K562 (cell line): ENCODE measurements at regions not wholly inside any gene's neighbourhood (a gene's known extent, or its start where the extent isn't known, plus 50 kb on each side); places are given as distances from the start of the nearest gene placed in this dataset.
A peak's percentile ranks its signal among the peaks of the same experiment; 100 is the strongest.

Source experiments
- ATAC-seq: fragments of 200-7000 bp; cut with Tn5 transposase; 3 replicates; pipeline ENCODE4 v1.9.1; 2020; ENCODE audit warnings: moderate library complexity
- BruUV-seq: library from RNA; stranded (reverse); fragments of 400-500 nt; replicated peaks from 2 replicates; lab custom pipeline; 2021; lab: Mats Ljungman, UMichigan
- CTCF ChIA-PET: fragments of 300-600 bp; formaldehyde crosslinking; extraction: SDS; loops from one replicate; lab custom pipeline; 2021; ENCODE audit warnings: low intra/inter-chr PET ratio; lab: Yijun Ruan, JAX
- POLR2A ChIA-PET: fragments of 300-600, 350-650 bp; sonication (Branson Sonifier 250); formaldehyde crosslinking; extraction: SDS; loops from one replicate; lab custom pipeline; 2021; ENCODE audit warnings: antibody characterized with exemption, inconsistent platforms; lab: Yijun Ruan, JAX
- DNase-seq, 4 experiments: peaks; one replicate each; pipeline versions ENCODE4 v3.0.0 to v3.0.0-alpha.2; 2011 to 2018; ENCODE audit warnings: low spot score in 3 of 4, mixed read lengths in 3 of 4; ENCODE audit errors: extremely low read depth in 1 of 4
- FAIRE-seq: peaks from 2 replicates; lab custom pipeline; 2011; peaks lifted over from hg19 to GRCh38; lab: Jason Lieb, UNC
- H2AFZ ChIP-seq: 2 replicates; pipeline ENCODE4 v1.6.0; 2011; ENCODE audit warnings: low read depth, low read length, control low read depth, inconsistent platforms
- H3K27ac ChIP-seq: fragments of 200-600 bp; 3 replicates; pipeline ENCODE4 v1.8.0; 2011; ENCODE audit warnings: low read depth, mild to moderate bottlenecking, control low read depth, inconsistent platforms, low read length, moderate library complexity, mixed read lengths; ENCODE audit errors: extremely low read depth
- H3K27me3 ChIP-seq, 2 experiments: fragments of 300-600 bp in 1 of 2; 2 replicates in 1 of 2; 3 replicates in 1 of 2; pipeline versions ENCODE4 v1.6.0 to v1.8.0; 2011; ENCODE audit warnings: inconsistent platforms in 2 of 2, low read length in 2 of 2, mild to moderate bottlenecking in 1 of 2, mixed read lengths in 1 of 2, moderate library complexity in 1 of 2; ENCODE audit not compliant: control insufficient read depth in 2 of 2, insufficient read depth in 2 of 2
- H3K36me3 ChIP-seq: fragments of 300-600 bp; 3 replicates; pipeline ENCODE4 v1.8.0; 2011; ENCODE audit warnings: mild to moderate bottlenecking, low read length, inconsistent platforms; ENCODE audit not compliant: control insufficient read depth, insufficient read depth
- H3K4me1 ChIP-seq, 2 experiments: fragments of 200-600 bp in 1 of 2; replicated peaks in 1 of 2; 2 replicates in 1 of 2; 3 replicates in 1 of 2; pipeline versions ENCODE4 v1.5.1 to v1.8.0; 2011; ENCODE audit warnings: inconsistent platforms in 2 of 2, low read length in 2 of 2, mild to moderate bottlenecking in 1 of 2, mixed read lengths in 1 of 2, moderate library complexity in 1 of 2; ENCODE audit not compliant: control insufficient read depth in 2 of 2, insufficient read depth in 2 of 2
- H3K4me2 ChIP-seq: 2 replicates; pipeline ENCODE4 v1.6.1; 2011; ENCODE audit warnings: low read length, control low read depth, inconsistent platforms, mixed read lengths; ENCODE audit not compliant: insufficient read depth
- H3K4me3 ChIP-seq: fragments of 200-600 bp; sonication (generic), shearing (Covaris generic); 2 replicates; pipeline ENCODE4 v1.5.1; 2016; ENCODE audit warnings: control low read depth, inconsistent platforms
- H3K79me2 ChIP-seq: fragments of 200-600 bp; 3 replicates; pipeline ENCODE4 v1.8.0; 2011; ENCODE audit warnings: low read length, inconsistent platforms; ENCODE audit not compliant: control insufficient read depth, insufficient read depth
- H3K9ac ChIP-seq, 2 experiments: 2 replicates each; pipeline versions ENCODE4 v1.6.0 to v1.6.1; 2011; ENCODE audit warnings: low read depth in 2 of 2, low read length in 2 of 2, control low read depth in 1 of 2, inconsistent platforms in 1 of 2, mild to moderate bottlenecking in 1 of 2, mixed read lengths in 1 of 2; ENCODE audit not compliant: insufficient read depth in 1 of 2
- H3K9me1 ChIP-seq: one replicate; pipeline ENCODE4 v1.6.0; 2011; ENCODE audit warnings: inconsistent platforms, mild to moderate bottlenecking, low read length, moderate library complexity; ENCODE audit not compliant: control insufficient read depth, insufficient read depth
- H3K9me3 ChIP-seq: replicated peaks from 2 replicates; pipeline ENCODE4 v1.5.1; 2011; ENCODE audit warnings: low read depth, low read length, inconsistent platforms; ENCODE audit not compliant: control insufficient read depth, insufficient read depth
- H4K20me1 ChIP-seq: replicated peaks from 2 replicates; pipeline ENCODE4 v1.6.1; 2011; ENCODE audit warnings: low read length, inconsistent platforms, mixed read lengths; ENCODE audit not compliant: control insufficient read depth, insufficient read depth
- CEBPG ChIP-seq, 3 experiments: fragments of 200-800 bp in 1 of 3; sonication (Bioruptor generic) in 1 of 3; sonication (generic) in 1 of 3; formaldehyde crosslinking in 1 of 3; IDR thresholded peaks in 2 of 3; conservative IDR thresholded peaks in 1 of 3; 2 replicates each; pipeline versions ENCODE4 v1.6.1 to v1.8.0; 2016 to 2022; ENCODE audit warnings: missing compliant biosample characterization in 2 of 3, missing genetic modification characterization in 2 of 3, mild to moderate bottlenecking in 1 of 3, missing genetic modification reagents in 1 of 3
- CTCF ChIP-seq, 3 experiments: IDR thresholded peaks in 2 of 3; conservative IDR thresholded peaks in 1 of 3; 2 replicates each; pipeline ENCODE4 v1.5.1; 2011 to 2012; ENCODE audit warnings: low read length in 3 of 3, mild to moderate bottlenecking in 3 of 3, control low read depth in 2 of 3, improper control_type of control experiment in 1 of 3, inconsistent platforms in 1 of 3, low read depth in 1 of 3, mixed read lengths in 1 of 3, moderate library complexity in 1 of 3; ENCODE audit not compliant: insufficient read depth in 2 of 3
- GABPA ChIP-seq: fragments of 200-800 bp; sonication (Bioruptor generic); conservative IDR thresholded peaks from 2 replicates; pipeline ENCODE4 v1.6.1; 2016; ENCODE audit warnings: low read depth, missing genetic modification characterization, missing compliant biosample characterization
- HCFC1 ChIP-seq: IDR thresholded peaks from 2 replicates; pipeline ENCODE4 v1.6.1; 2012; ENCODE audit warnings: low read depth, low read length, improper control_type of control experiment
- KLF1 ChIP-seq: fragments of 450-650 bp; IDR thresholded peaks from 2 replicates; pipeline ENCODE4 v1.6.1; 2016; ENCODE audit warnings: missing genetic modification characterization, missing compliant biosample characterization
- NR0B1 ChIP-seq: fragments of 450-650 bp; IDR thresholded peaks from one replicate; pipeline ENCODE4 v1.6.1; 2018; ENCODE audit warnings: mild to moderate bottlenecking, moderate library complexity; ENCODE audit not compliant: partially characterized antibody
- NR4A1 ChIP-seq, 2 experiments: fragments of 250-450 bp in 1 of 2; fragments of 450-650 bp in 1 of 2; sonication (Bioruptor Pico) in 1 of 2; IDR thresholded peaks; 2 replicates each; pipeline versions ENCODE4 v1.4.0 to v1.6.1; 2016 to 2020; ENCODE audit warnings: mild to moderate bottlenecking in 2 of 2, missing compliant biosample characterization in 1 of 2, missing genetic modification characterization in 1 of 2, moderate library complexity in 1 of 2
- NUFIP1 ChIP-seq: fragments of 450-650 bp; IDR thresholded peaks from 2 replicates; pipeline ENCODE4 v1.6.1; 2018; ENCODE audit not compliant: partially characterized antibody
- POLR3A ChIP-seq: IDR thresholded peaks from 2 replicates; pipeline ENCODE4 v1.6.1; 2011; ENCODE audit warnings: borderline replicate concordance, mild to moderate bottlenecking, moderate library complexity; ENCODE audit not compliant: insufficient read length, insufficient read depth; ENCODE audit errors: extremely low read depth
- PYGO2 ChIP-seq: fragments of 450-650 bp; IDR thresholded peaks from 2 replicates; pipeline ENCODE4 v1.6.1; 2016; ENCODE audit warnings: mild to moderate bottlenecking, missing genetic modification characterization, moderate library complexity, missing compliant biosample characterization
- RAD21 ChIP-seq, 2 experiments: fragments of 250-450 bp in 1 of 2; fragments of 450-650 bp in 1 of 2; sonication (Bioruptor Pico) in 1 of 2; formaldehyde crosslinking in 1 of 2; IDR thresholded peaks in 1 of 2; conservative IDR thresholded peaks in 1 of 2; 2 replicates each; pipeline versions ENCODE4 v1.4.0 to v1.8.0; 2020 to 2022; ENCODE audit warnings: mild to moderate bottlenecking in 2 of 2, moderate library complexity in 1 of 2
- SMAD1 ChIP-seq: fragments of 150-350 bp; IDR thresholded peaks from 2 replicates; pipeline ENCODE4 v1.6.1; 2014; ENCODE audit warnings: low read length, low read depth; ENCODE audit not compliant: partially characterized antibody
- SMC3 ChIP-seq: conservative IDR thresholded peaks from 2 replicates; pipeline ENCODE4 v1.6.1; 2011; ENCODE audit warnings: low read depth, low read length, improper control_type of control experiment; ENCODE audit not compliant: insufficient read depth
- TBL1XR1 ChIP-seq, 2 experiments: IDR thresholded peaks; 2 replicates each; pipeline ENCODE4 v1.6.1; 2012; ENCODE audit warnings: improper control_type of control experiment in 2 of 2, low read length in 2 of 2, mild to moderate bottlenecking in 1 of 2
- XRCC5 ChIP-seq: fragments of 200-400 bp; formaldehyde crosslinking; IDR thresholded peaks from 2 replicates; pipeline ENCODE4 v1.6.1; 2017; ENCODE audit warnings: low read depth, mild to moderate bottlenecking, low read length
- ZNF239 ChIP-seq: fragments of 250-450 bp; sonication (Bioruptor Pico); IDR thresholded peaks from 2 replicates; pipeline ENCODE4 v1.4.0; 2020; ENCODE audit warnings: mild to moderate bottlenecking
- WGBS: fragments of 100-300 bp; shearing (Covaris generic); methylation state at CpG from one replicate; pipeline ENCODE4 v1.1.6; 2016; ENCODE audit warnings: low coverage, mixed read lengths; ENCODE audit not compliant: insufficient coverage; ENCODE audit errors: missing lambda C conversion rate; 5-methylcytosine and 5-hydroxymethylcytosine counted together
- in situ Hi-C: fragments of 300-500 bp; cut with MboI; formaldehyde crosslinking; loops from 4 replicates; pipeline ENCODE4 v1.15.0; 2018; ENCODE audit warnings: inconsistent platforms, mixed read lengths
- intact Hi-C: fragments of 100-400 bp; cut with micrococcal nuclease; formaldehyde crosslinking; loops from 2 replicates; pipeline ENCODE4 v1.14.2; 2022

GRCh38 chr13:26482451-26483197 lies 74.9 kb upstream of the WASF3 start (continued):
- TF ChIP-seq RAD21 (CRISPR knock-in tag; conservative IDR thresholded peaks at IDR 0.05 in 1 of 2, IDR thresholded peaks at IDR 0.05 in 1 of 2) (peak in 1 of 2 experiments; percentile 51; a peak in 2 of 4 replicates), ZNF239 (CRISPR knock-in tag) (peak; percentile 69), SMC3 (peak; percentile 52; the same call in 1 of the 2 replicates), GABPA (tag) (0 out of 2 replicates have a peak, but pooled peaks have one; percentile 15), XRCC5 (no peak), CTCF (IDR thresholded peaks at IDR 0.05 in 2 of 3, conservative IDR thresholded peaks at IDR 0.05 in 1 of 3; ENCODE audit: insufficient read depth in 2 of 3, low read depth in 1 of 3, low read length in 3 of 3) (peak; percentile 61 to 74 (median 71)), PYGO2 (tag) (no peak)
- TF ChIP-seq, all 486 proteins: peak for 10

GRCh38 chr13:26483546-26483945 lies 73.9 kb upstream of the WASF3 start:
- intact Hi-C loops (loop anchor here (5.0 to 10.0 kb wide), 2 partner anchors 214 to 441 kb away; no protein-coding TSS in a partner anchor), in situ Hi-C loops (no loop called here)
- Histone ChIP-seq H2AFZ (no peak overlapping the region), H3K9me3 (no peaks in the 10 kb centered on the region), H3K79me2 (no peaks in the 10 kb centered on the region), H3K27me3 (peaks cover 0 to 29% of the 10 kb centered on the region in 2 experiments; a peak in 3 of 5 replicates), H3K27ac (no peak overlapping the region), H3K9ac (no peak overlapping the region), H3K9me1 (no peaks in the 10 kb centered on the region), H3K36me3 (no peaks in the 10 kb centered on the region), H3K4me2 (no peak overlapping the region), H3K4me3 (no peak overlapping the region), H4K20me1 (no peaks in the 10 kb centered on the region), H3K4me1 (no peaks in the 10 kb centered on the region; a peak in 1 of 5 replicates)
- POLR2A ChIA-PET: no interaction called here
- 0% methylated on average over 6 of the region's 9 CpGs for WGBS
- no peak for ATAC-seq
- DNase-seq: no peak
- CTCF ChIA-PET: interaction anchor here (1.3 kb wide), 1 partner anchor 447 kb away, joined by 4 read pairs; no protein-coding TSS in a partner anchor
- no peak for FAIRE-seq
- BruUV-seq: no TSS peak
- TF ChIP-seq TBL1XR1 (IDR thresholded peaks at IDR 0.05; ENCODE audit: low read length in 2 of 2): no peak
- no peak for TF ChIP-seq NR0B1
- TF ChIP-seq SMAD1: no peak
- TF ChIP-seq POLR3A: no peak
- no peak for TF ChIP-seq HCFC1
- TF ChIP-seq KLF1 (tag): no peak
- TF ChIP-seq NUFIP1: no peak
- TF ChIP-seq CEBPG (CRISPR knock-in tag; IDR thresholded peaks at IDR 0.05): no peak
- TF ChIP-seq CEBPG (tag; conservative IDR thresholded peaks at IDR 0.05 in 1 of 2, IDR thresholded peaks at IDR 0.05 in 1 of 2): no peak
- no peak for TF ChIP-seq NR4A1 (CRISPR knock-in tag; IDR thresholded peaks at IDR 0.05)
- no peak for TF ChIP-seq NR4A1 (tag; IDR thresholded peaks at IDR 0.05)
